NAMALWA (cell line): ENCODE measurements at regions not wholly inside any gene's neighbourhood (a gene's known extent, or its start where the extent isn't known, plus 50 kb on each side); places are given as distances from the start of the nearest gene placed in this dataset.
"Not testable (repeated sequence)": the region's sequence is repeated elsewhere in the genome, so short reads cannot be mapped to it uniquely, and the experiment has no call there.

Source experiments
- DNase-seq: peaks from one replicate; pipeline ENCODE4 v3.0.0-alpha.2; 2015; ENCODE audit warnings: low spot score

GRCh38 chr15:88995449-88995848 lies 82.3 kb upstream of the MFGE8 start:
- DNase-seq = no peak

- DNase-seq = no peak
These were observed 84.4 kb upstream of the MFGE8 start for GRCh38 chr15:88997531-88997930.

GRCh38 chr15:88998980-88999713 lies 86.0 kb upstream of the MFGE8 start:
- peak; percentile 39 for DNase-seq

GRCh38 chr15:89001708-89002275 lies 86.5 kb upstream of the ABHD2 start:
- not testable (repeated sequence) for DNase-seq

GRCh38 chr15:89002281-89002761 lies 85.9 kb upstream of the ABHD2 start:
- DNase-seq = peak; percentile 21

- no peak for DNase-seq
These were observed 85.4 kb upstream of the ABHD2 start for GRCh38 chr15:89002830-89003229.

GRCh38 chr15:89003865-89004725 lies 84.2 kb upstream of the ABHD2 start:
- DNase-seq = peak; percentile 18

- no peak for DNase-seq
These were observed 83.6 kb upstream of the ABHD2 start for GRCh38 chr15:89004726-89005030.

- not testable (repeated sequence) for DNase-seq
These were observed 80.7 kb upstream of the ABHD2 start for GRCh38 chr15:89007527-89007926.

GRCh38 chr15:89007989-89008388 lies 80.3 kb upstream of the ABHD2 start:
- DNase-seq = no peak

- DNase-seq = no peak
These were observed 79.2 kb upstream of the ABHD2 start for GRCh38 chr15:89009080-89009479.

GRCh38 chr15:89015412-89016097 lies 72.7 kb upstream of the ABHD2 start:
- DNase-seq = no peak

- DNase-seq = no peak
These were observed 71.7 kb upstream of the ABHD2 start for GRCh38 chr15:89016549-89017041.

- DNase-seq = peak; percentile 86
These were observed 70.7 kb upstream of the ABHD2 start for GRCh38 chr15:89017370-89018066.

- DNase-seq = no peak
These were observed 70.0 kb upstream of the ABHD2 start for GRCh38 chr15:89018207-89018606.

GRCh38 chr15:89019436-89019835 lies 68.8 kb upstream of the ABHD2 start:
- DNase-seq = no peak

- DNase-seq = no peak
These were observed 67.0 kb upstream of the ABHD2 start for GRCh38 chr15:89021224-89021623.

- not testable (repeated sequence) for DNase-seq
These were observed 66.4 kb upstream of the ABHD2 start for GRCh38 chr15:89021886-89022285.

GRCh38 chr15:89023311-89023961 lies 64.8 kb upstream of the ABHD2 start:
- no peak for DNase-seq

- no peak for DNase-seq
These were observed 63.8 kb upstream of the ABHD2 start for GRCh38 chr15:89024418-89024817.

GRCh38 chr15:89026167-89026566 lies 62.1 kb upstream of the ABHD2 start:
- no peak for DNase-seq
